Keratinocyte (primary cell): ENCODE measurements at regions not wholly inside any gene's neighbourhood (a gene's known extent, or its start where the extent isn't known, plus 50 kb on each side); places are given as distances from the start of the nearest gene placed in this dataset.

Experiments used
- DNase-seq: peaks from one replicate; pipeline ENCODE4 v3.0.0-alpha.2; 2011; ENCODE audit warnings: low read depth, missing footprints, low spot score
- FAIRE-seq: peaks from 2 replicates; lab custom pipeline; 2011; peaks lifted over from hg19 to GRCh38; lab: Jason Lieb, UNC
- H2AFZ ChIP-seq: 2 replicates; pipeline ENCODE4 v1.6.0; 2012; ENCODE audit warnings: low read length, control low read depth, inconsistent platforms; ENCODE audit not compliant: control insufficient read depth
- H3K27ac ChIP-seq: 2 replicates; pipeline ENCODE4 v1.5.1; 2011; ENCODE audit warnings: low read length; ENCODE audit not compliant: control insufficient read depth, insufficient read depth
- H3K27me3 ChIP-seq: 3 replicates; pipeline ENCODE4 v1.6.0; 2011; ENCODE audit warnings: low read length; ENCODE audit not compliant: control insufficient read depth, insufficient read depth; ENCODE audit errors: extremely low read depth
- H3K36me3 ChIP-seq, 2 experiments: 2 replicates in 1 of 2; 3 replicates in 1 of 2; pipeline ENCODE4 v1.5.1; 2011; ENCODE audit warnings: low read length in 2 of 2, mild to moderate bottlenecking in 1 of 2; ENCODE audit not compliant: control insufficient read depth in 2 of 2, insufficient read depth in 2 of 2; ENCODE audit errors: extremely low read depth in 1 of 2
- H3K4me1 ChIP-seq: 3 replicates; pipeline ENCODE4 v1.5.1; 2011; ENCODE audit warnings: low read length; ENCODE audit not compliant: control insufficient read depth, insufficient read depth; ENCODE audit errors: extremely low read depth
- H3K4me2 ChIP-seq: 3 replicates; pipeline ENCODE4 v1.6.0; 2011; ENCODE audit warnings: low read depth, low read length; ENCODE audit not compliant: control insufficient read depth, insufficient read depth; ENCODE audit errors: extremely low read depth
- H3K4me3 ChIP-seq, 3 experiments: fragments of 200-600 bp in 1 of 3; sonication (generic) in 1 of 3; 2 replicates in 2 of 3; 3 replicates in 1 of 3; pipeline ENCODE4 v1.5.1; 2011 to 2016; ENCODE audit warnings: low read length in 3 of 3, mild to moderate bottlenecking in 3 of 3, control low read depth in 2 of 3, inconsistent platforms in 1 of 3, low read depth in 1 of 3, mixed read lengths in 1 of 3, mixed run types in 1 of 3, moderate library complexity in 1 of 3; ENCODE audit not compliant: control insufficient read depth in 2 of 3, insufficient read depth in 2 of 3; ENCODE audit errors: extremely low read depth in 1 of 3
- H3K79me2 ChIP-seq: 2 replicates; pipeline ENCODE4 v1.6.0; 2012; ENCODE audit warnings: low read length; ENCODE audit not compliant: control insufficient read depth, insufficient read depth
- H3K9ac ChIP-seq: 3 replicates; pipeline ENCODE4 v1.6.0; 2011; ENCODE audit warnings: low read length; ENCODE audit not compliant: control insufficient read depth, insufficient read depth; ENCODE audit errors: extremely low read depth
- H3K9me1 ChIP-seq: 3 replicates; pipeline ENCODE4 v1.6.0; 2011; ENCODE audit warnings: low read length; ENCODE audit not compliant: control insufficient read depth, insufficient read depth; ENCODE audit errors: extremely low read depth
- H3K9me3 ChIP-seq: 2 replicates; pipeline ENCODE4 v1.5.1; 2012; ENCODE audit warnings: low read depth, low read length; ENCODE audit not compliant: control insufficient read depth
- H4K20me1 ChIP-seq: 3 replicates; pipeline ENCODE4 v1.6.0; 2011; ENCODE audit warnings: low read length; ENCODE audit not compliant: control insufficient read depth, insufficient read depth; ENCODE audit errors: extremely low read depth
- CTCF ChIP-seq, 3 experiments: IDR thresholded peaks in 1 of 3; conservative IDR thresholded peaks in 1 of 3; optimal IDR thresholded peaks in 1 of 3; 2 replicates in 2 of 3; 3 replicates in 1 of 3; pipeline versions ENCODE3 to v1.5.1; 2011; ENCODE audit warnings: low read length in 3 of 3, mild to moderate bottlenecking in 3 of 3, moderate library complexity in 2 of 3, control low read depth in 1 of 3, inconsistent platforms in 1 of 3; ENCODE audit not compliant: insufficient read depth in 2 of 3; ENCODE audit errors: extremely low read depth in 1 of 3
- EZH2 ChIP-seq: IDR thresholded peaks from one replicate; pipeline ENCODE4 v1.6.1; 2012; ENCODE audit warnings: inconsistent platforms, mild to moderate bottlenecking, low read length, moderate library complexity
- dilution Hi-C: fragments of 300-500 bp; cut with MboI; formaldehyde crosslinking; loops from one replicate; pipeline ENCODE4 v1.7.0; 2020; ENCODE audit warnings: low sequenced_read_pairs; ENCODE audit not compliant: extremely low pct_ligation_motif_present

GRCh38 chr22:49598338-49598737 lies 229.3 kb downstream of the BRD1 start:
- Histone ChIP-seq H4K20me1 (no peaks in the 10 kb centered on the region), H3K27me3 (no peaks in the 10 kb centered on the region), H3K9ac (no peak overlapping the region), H3K4me2 (no peak overlapping the region), H2AFZ (no peak overlapping the region), H3K4me3 (no peak overlapping the region), H3K9me1 (no peaks in the 10 kb centered on the region), H3K79me2 (no peaks in the 10 kb centered on the region), H3K36me3 (no peaks in the 10 kb centered on the region), H3K4me1 (no peaks in the 10 kb centered on the region), H3K9me3 (peaks cover 31% of the 10 kb centered on the region), H3K27ac (no peak overlapping the region)
- FAIRE-seq (no peak), DNase-seq (no peak)
- TF ChIP-seq EZH2, result no peak
- no peak for TF ChIP-seq CTCF (optimal IDR thresholded peaks at IDR 0.05 in 1 of 3, IDR thresholded peaks at IDR 0.05 in 1 of 3, conservative IDR thresholded peaks at IDR 0.05 in 1 of 3; ENCODE audit: extremely low read depth in 1 of 3, insufficient read depth in 2 of 3, low read length in 3 of 3)
- dilution Hi-C loops, result no loop called here

- Histone ChIP-seq H2AFZ (no peak overlapping the region), H3K4me3 (no peak overlapping the region), H3K27me3 (no peaks in the 10 kb centered on the region), H3K4me2 (no peak overlapping the region), H3K4me1 (no peaks in the 10 kb centered on the region), H3K27ac (no peak overlapping the region), H4K20me1 (no peaks in the 10 kb centered on the region), H3K36me3 (no peaks in the 10 kb centered on the region), H3K9me1 (no peaks in the 10 kb centered on the region), H3K9ac (no peak overlapping the region), H3K9me3 (peaks cover 30% of the 10 kb centered on the region), H3K79me2 (no peaks in the 10 kb centered on the region)
- no peak for DNase-seq
- no peak for TF ChIP-seq EZH2
- TF ChIP-seq CTCF (optimal IDR thresholded peaks at IDR 0.05 in 1 of 3, IDR thresholded peaks at IDR 0.05 in 1 of 3, conservative IDR thresholded peaks at IDR 0.05 in 1 of 3; ENCODE audit: extremely low read depth in 1 of 3, insufficient read depth in 2 of 3, low read length in 3 of 3), result no peak
- FAIRE-seq, result no peak
- dilution Hi-C loops, result no loop called here
Observed at GRCh38 chr22:49597428-49598039, 230.1 kb downstream of the BRD1 start.
